Fibroblast of villous mesenchyme (primary cell): ENCODE measurements at regions not wholly inside any gene's neighbourhood (a gene's known extent, or its start where the extent isn't known, plus 50 kb on each side); places are given as distances from the start of the nearest gene placed in this dataset.
A peak's percentile ranks its signal among the peaks of the same experiment; 100 is the strongest.
"Not testable (repeated sequence)": the region's sequence is repeated elsewhere in the genome, so short reads cannot be mapped to it uniquely, and the experiment has no call there.

Experiments used
- DNase-seq: peaks from one replicate; pipeline ENCODE4 v3.0.0-alpha.2; 2010; ENCODE audit warnings: low read depth
- H3K4me3 ChIP-seq: 2 replicates; pipeline ENCODE4 v1.5.1; 2011; ENCODE audit warnings: low read depth, mild to moderate bottlenecking, low read length
- CTCF ChIP-seq: IDR thresholded peaks from 2 replicates; pipeline ENCODE4 v1.5.1; 2012; ENCODE audit warnings: low read depth, mild to moderate bottlenecking, low read length; ENCODE audit not compliant: insufficient read depth

- no peak for TF ChIP-seq CTCF
- no peak overlapping the region for H3K4me3 ChIP-seq
- no peak for DNase-seq
Observed at GRCh38 chr3:194031867-194032635, 103.9 kb upstream of the HES1 start.

- no peak for DNase-seq
- no peak for TF ChIP-seq CTCF
- H3K4me3 ChIP-seq: no peak overlapping the region
Observed at GRCh38 chr3:194032828-194033435, 103.0 kb upstream of the HES1 start.

DNA sequence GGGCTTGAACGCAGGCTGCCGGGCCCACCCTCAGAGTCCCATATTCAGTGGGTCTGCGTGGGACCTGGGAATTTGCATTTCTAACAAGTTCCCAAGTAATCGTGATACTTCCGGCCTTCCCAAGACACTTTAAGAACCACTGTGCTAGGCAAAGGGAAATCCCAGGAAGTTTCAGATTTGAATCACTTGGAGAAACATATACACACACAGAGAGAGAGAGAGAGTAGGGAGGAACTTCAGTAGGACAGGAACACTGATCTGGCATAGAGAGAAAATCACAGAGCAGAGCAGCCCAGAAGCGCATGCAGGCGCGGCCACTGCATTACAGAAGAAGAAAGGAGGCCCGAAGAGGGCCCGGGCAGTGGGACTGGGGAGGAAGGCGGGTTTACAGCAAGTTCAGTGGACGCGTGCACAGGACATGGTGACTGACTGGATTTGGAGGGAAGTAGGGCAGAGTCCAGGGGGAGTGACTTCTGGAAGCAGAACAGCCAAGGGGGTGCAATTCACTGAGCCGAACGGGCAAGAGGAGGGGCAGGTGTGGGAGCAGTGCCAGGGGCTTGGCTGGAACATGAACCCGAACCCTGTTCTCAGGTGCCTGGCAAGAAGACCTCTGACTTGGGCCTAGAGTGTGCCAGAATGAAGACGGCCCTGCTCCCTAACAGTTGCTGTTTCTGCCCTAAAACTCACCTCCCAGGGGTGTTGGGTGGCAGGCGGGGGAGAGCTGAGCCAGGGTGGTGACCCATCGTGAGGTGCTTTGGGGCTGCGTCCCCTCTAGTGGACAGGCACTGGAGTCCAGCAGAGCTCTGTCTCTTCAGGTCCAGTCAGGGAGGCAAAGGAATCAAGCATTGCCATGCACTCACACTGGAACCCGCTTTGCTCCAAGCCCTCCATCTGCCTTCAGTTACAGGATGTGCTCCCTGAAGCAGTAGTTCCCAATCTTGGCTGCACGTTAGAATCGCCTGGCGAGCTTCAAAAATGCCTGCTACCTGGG is 101.3 kb upstream of the HES1 start:
- DNase-seq: peak; percentile 22
- H3K4me3 ChIP-seq: no peak overlapping the region
- TF ChIP-seq CTCF: no peak

GRCh38 chr3:194035406-194036138 is 100.4 kb upstream of the HES1 start:
- DNase-seq: no peak
- no peak overlapping the region for H3K4me3 ChIP-seq
- no peak for TF ChIP-seq CTCF

GRCh38 chr3:194036842-194037241 is 99.1 kb upstream of the HES1 start:
- no peak for DNase-seq
- no peak for TF ChIP-seq CTCF
- H3K4me3 ChIP-seq: no peak overlapping the region

- not testable (repeated sequence) for H3K4me3 ChIP-seq, DNase-seq
Observed at GRCh38 chr3:194038346-194038745, 97.6 kb upstream of the HES1 start.
